ENCODE measurements at regions not wholly inside any gene's neighbourhood (a gene's known extent, or its start where the extent isn't known, plus 50 kb on each side); places are given as distances from the start of the nearest gene placed in this dataset.

DNA sequence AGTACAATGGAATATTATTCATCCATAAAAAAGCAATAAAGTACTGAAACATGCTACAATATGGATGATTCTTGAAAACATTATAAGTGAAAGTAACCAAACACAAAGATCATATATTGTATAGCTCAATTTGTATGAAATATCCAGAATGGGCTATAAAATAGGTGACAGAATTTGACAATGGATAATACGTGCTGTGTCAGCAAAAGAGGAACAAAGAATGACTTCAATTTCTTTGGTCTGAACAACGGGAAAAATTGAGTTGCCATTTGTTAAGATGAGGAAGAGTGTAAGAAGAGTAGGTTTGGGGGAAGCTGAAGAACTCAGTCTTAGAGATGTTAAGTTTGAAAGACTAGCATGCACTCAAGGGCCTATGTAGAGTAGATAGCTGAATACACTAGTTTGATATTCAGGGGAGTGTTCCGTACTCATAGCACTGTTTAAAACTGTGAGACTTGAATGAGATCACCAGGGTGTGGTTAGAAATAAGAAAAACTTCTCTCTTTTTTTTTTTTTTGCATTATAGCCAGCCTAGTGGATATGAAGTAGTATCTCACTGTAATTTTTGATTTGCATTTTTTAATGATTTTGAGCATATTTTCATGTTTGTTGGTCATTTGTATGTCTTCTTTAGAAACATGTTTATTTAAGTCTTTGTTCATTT, 213.6 kb downstream of the NR4A2 start:
- TF ChIP-seq, protein P1, sequence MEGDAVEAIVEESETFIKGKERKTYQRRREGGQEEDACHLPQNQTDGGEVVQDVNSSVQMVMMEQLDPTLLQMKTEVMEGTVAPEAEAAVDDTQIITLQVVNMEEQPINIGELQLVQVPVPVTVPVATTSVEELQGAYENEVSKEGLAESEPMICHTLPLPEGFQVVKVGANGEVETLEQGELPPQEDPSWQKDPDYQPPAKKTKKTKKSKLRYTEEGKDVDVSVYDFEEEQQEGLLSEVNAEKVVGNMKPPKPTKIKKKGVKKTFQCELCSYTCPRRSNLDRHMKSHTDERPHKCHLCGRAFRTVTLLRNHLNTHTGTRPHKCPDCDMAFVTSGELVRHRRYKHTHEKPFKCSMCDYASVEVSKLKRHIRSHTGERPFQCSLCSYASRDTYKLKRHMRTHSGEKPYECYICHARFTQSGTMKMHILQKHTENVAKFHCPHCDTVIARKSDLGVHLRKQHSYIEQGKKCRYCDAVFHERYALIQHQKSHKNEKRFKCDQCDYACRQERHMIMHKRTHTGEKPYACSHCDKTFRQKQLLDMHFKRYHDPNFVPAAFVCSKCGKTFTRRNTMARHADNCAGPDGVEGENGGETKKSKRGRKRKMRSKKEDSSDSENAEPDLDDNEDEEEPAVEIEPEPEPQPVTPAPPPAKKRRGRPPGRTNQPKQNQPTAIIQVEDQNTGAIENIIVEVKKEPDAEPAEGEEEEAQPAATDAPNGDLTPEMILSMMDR (IDR thresholded peaks at IDR 0.05; ENCODE audit: low read depth, low read length) = no peak
- TF ChIP-seq POLR2A (IDR thresholded peaks at IDR 0.05; ENCODE audit: extremely low read depth, insufficient read length) (no peak), MYC (IDR thresholded peaks at IDR 0.05; ENCODE audit: low read depth, low read length) (no peak)
- TF ChIP-seq, protein P2, sequence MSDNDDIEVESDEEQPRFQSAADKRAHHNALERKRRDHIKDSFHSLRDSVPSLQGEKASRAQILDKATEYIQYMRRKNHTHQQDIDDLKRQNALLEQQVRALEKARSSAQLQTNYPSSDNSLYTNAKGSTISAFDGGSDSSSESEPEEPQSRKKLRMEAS (IDR thresholded peaks at IDR 0.05; ENCODE audit: low read depth, low read length) = no peak

Data from NB4 (cell line).